ENCODE measurements at regions not wholly inside any gene's neighbourhood (a gene's known extent, or its start where the extent isn't known, plus 50 kb on each side); places are given as distances from the start of the nearest gene placed in this dataset.
"Not testable (repeated sequence)": the region's sequence is repeated elsewhere in the genome, so short reads cannot be mapped to it uniquely, and the experiment has no call there.

DNA sequence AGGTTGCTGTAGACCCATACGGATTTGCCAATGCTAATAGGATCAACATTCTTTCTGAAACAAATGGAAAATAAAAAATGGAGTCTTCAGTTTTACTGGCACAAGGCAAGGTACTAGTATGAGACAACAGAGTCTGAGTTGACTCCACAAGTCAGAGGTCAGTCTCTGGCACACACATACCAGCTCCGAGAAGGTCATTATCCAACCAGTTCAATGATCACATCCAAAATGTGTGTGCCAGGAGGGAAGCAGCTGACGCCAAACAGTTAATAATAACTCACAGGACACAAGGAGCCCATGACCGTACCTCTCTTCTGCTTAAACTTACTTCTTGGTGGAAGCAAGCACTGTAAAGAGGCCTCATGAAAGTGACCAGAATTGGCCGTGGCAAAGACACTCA, 528.6 kb downstream of the ZNF516 start:
- POLR2A ChIA-PET (ENCODE audit: unreplicated experiment), result no interaction called here
- peaks cover 23% of the 10 kb centered on the region for H3K27me3 ChIP-seq (ENCODE audit: insufficient read depth, low read depth)

DNA sequence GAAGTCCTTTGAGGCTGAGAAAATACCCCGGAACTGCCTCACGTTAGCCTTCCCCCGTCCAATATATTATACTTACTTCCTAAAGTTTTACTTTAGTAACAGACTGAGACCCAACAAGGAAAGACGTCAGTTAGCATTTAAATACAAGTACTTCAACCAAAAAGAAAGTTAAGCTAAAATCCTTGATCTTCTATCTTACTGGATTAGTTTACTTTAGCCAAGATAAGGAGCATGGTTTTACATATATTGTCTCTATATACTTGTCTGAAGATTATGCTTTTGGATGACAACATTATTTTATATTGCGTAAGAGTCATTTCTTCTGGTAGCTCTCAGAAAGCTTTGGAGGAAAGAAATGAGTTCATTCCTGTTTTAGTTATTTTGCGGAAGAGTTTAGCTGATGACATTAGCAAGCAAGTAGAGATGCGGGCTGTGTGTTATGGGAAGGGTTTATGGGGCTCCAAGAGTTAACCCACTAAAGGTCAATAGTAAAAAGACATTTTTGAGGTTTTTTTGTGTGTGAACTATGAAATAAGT, 532.9 kb downstream of the ZNF516 start:
- Histone ChIP-seq H4K20me1 (ENCODE audit: insufficient read depth) (no peaks in the 10 kb centered on the region), H3K36me3 (ENCODE audit: low read depth) (no peaks in the 10 kb centered on the region), H3K9me2 (ENCODE audit: insufficient read depth) (no peaks in the 10 kb centered on the region), H2AFZ (no peak overlapping the region), H3K4me3 (no peak overlapping the region), H3K27me3 (ENCODE audit: insufficient read depth, low read depth) (no peaks in the 10 kb centered on the region), H3K27ac (no peak overlapping the region), H3K4me1 (replicated peaks; ENCODE audit: insufficient read depth) (no peaks in the 10 kb centered on the region), H3K4me2 (no peak overlapping the region), H3K9me3 (ENCODE audit: insufficient read depth, low read depth) (no peaks in the 10 kb centered on the region), H3F3A (ENCODE audit: insufficient read depth, low read depth) (no peaks in the 10 kb centered on the region), H3K79me2 (ENCODE audit: low read depth) (no peaks in the 10 kb centered on the region)
- intact Hi-C loops (cut with micrococcal nuclease; ENCODE audit: unreplicated experiment), result no loop called here
- no peak for DNase-seq
- BruUV-seq (replicated peaks), result no TSS peak
- POLR2A ChIA-PET (ENCODE audit: unreplicated experiment), result no interaction called here
- CTCF ChIA-PET, result no interaction called here
- TF ChIP-seq, protein P1, sequence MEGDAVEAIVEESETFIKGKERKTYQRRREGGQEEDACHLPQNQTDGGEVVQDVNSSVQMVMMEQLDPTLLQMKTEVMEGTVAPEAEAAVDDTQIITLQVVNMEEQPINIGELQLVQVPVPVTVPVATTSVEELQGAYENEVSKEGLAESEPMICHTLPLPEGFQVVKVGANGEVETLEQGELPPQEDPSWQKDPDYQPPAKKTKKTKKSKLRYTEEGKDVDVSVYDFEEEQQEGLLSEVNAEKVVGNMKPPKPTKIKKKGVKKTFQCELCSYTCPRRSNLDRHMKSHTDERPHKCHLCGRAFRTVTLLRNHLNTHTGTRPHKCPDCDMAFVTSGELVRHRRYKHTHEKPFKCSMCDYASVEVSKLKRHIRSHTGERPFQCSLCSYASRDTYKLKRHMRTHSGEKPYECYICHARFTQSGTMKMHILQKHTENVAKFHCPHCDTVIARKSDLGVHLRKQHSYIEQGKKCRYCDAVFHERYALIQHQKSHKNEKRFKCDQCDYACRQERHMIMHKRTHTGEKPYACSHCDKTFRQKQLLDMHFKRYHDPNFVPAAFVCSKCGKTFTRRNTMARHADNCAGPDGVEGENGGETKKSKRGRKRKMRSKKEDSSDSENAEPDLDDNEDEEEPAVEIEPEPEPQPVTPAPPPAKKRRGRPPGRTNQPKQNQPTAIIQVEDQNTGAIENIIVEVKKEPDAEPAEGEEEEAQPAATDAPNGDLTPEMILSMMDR (conservative IDR thresholded peaks at IDR 0.05), result no peak
- TF ChIP-seq EZH2 (IDR thresholded peaks at IDR 0.05; ENCODE audit: low read depth), result no peak

More for the DNA sequence above, 528.6 kb downstream of the ZNF516 start:
- Histone ChIP-seq H3K4me1 (replicated peaks; ENCODE audit: insufficient read depth) (no peaks in the 10 kb centered on the region), H3F3A (ENCODE audit: insufficient read depth, low read depth) (no peaks in the 10 kb centered on the region), H3K9me3 (ENCODE audit: insufficient read depth, low read depth) (no peaks in the 10 kb centered on the region), H3K36me3 (ENCODE audit: low read depth) (no peaks in the 10 kb centered on the region), H3K27ac (no peak overlapping the region), H3K9me2 (ENCODE audit: insufficient read depth) (no peaks in the 10 kb centered on the region), H3K79me2 (ENCODE audit: low read depth) (no peaks in the 10 kb centered on the region), H2AFZ (no peak overlapping the region), H4K20me1 (ENCODE audit: insufficient read depth) (no peaks in the 10 kb centered on the region), H3K4me2 (no peak overlapping the region), H3K4me3 (no peak overlapping the region)
- CTCF ChIA-PET, result no interaction called here
- DNase-seq, result no peak
- BruUV-seq (replicated peaks), result no TSS peak
- intact Hi-C loops (cut with micrococcal nuclease; ENCODE audit: unreplicated experiment), result no loop called here
- no peak for TF ChIP-seq EZH2 (IDR thresholded peaks at IDR 0.05; ENCODE audit: low read depth)
- TF ChIP-seq, protein P1 (conservative IDR thresholded peaks at IDR 0.05), result no peak

DNA sequence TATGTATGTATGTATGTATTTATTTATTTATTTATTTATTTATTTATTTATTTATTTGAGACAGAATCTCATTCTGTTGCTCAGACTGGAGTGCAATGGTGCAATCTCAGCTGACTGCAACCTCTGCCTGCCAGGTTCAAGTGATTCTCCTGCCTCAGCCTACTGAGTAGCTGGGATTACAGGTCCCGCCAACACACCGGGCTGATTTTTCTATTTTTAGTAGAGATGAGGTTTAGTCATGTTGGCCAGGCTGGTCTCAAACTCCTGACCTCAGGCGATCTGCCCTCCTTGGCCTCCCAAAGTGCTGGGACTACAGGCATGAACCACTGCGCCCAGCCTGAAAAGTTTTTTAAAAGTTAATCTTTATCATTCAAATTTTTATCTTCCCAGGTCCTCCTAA, 532.9 kb upstream of the SMIM21 start:
- H3K27ac ChIP-seq; H3K36me3 ChIP-seq (ENCODE audit: low read depth); H4K20me1 ChIP-seq (ENCODE audit: insufficient read depth); BruUV-seq (replicated peaks); H3K4me2 ChIP-seq; H3K79me2 ChIP-seq (ENCODE audit: low read depth); H3K9me3 ChIP-seq (ENCODE audit: insufficient read depth, low read depth); intact Hi-C loops (cut with micrococcal nuclease; ENCODE audit: unreplicated experiment); H3K9me2 ChIP-seq (ENCODE audit: insufficient read depth); H2AFZ ChIP-seq; DNase-seq; H3K4me1 ChIP-seq (replicated peaks; ENCODE audit: insufficient read depth); H3F3A ChIP-seq (ENCODE audit: insufficient read depth, low read depth); POLR2A ChIA-PET (ENCODE audit: unreplicated experiment); CTCF ChIA-PET; H3K27me3 ChIP-seq (ENCODE audit: insufficient read depth, low read depth); H3K4me3 ChIP-seq: not testable (repeated sequence)

DNA sequence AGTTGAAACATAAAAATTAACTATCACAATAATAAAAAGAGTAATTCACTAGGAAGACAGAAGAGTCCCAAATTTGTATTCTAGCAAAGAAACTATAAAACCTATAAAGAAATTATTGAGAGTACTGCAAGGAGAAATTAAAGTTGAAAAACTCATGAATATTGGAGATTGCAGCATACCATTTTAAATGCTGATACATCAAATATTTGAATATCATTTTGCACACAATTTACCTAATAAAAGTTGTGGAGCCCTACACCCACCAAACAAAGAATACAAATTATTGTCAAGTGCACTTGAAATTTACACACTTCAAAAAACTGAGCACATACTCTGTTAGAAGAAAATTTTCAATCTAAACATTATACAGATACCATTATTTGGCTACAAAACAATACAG, 531.6 kb upstream of the SMIM21 start:
- BruUV-seq (replicated peaks), result no TSS peak
- no peak for DNase-seq
- H3K27ac ChIP-seq, result no peak overlapping the region
- H3K4me2 ChIP-seq, result no peak overlapping the region
- TF ChIP-seq EZH2 (IDR thresholded peaks at IDR 0.05; ENCODE audit: low read depth), result no peak
- TF ChIP-seq, protein P1 (conservative IDR thresholded peaks at IDR 0.05), result no peak
- H3K27me3 ChIP-seq (ENCODE audit: insufficient read depth, low read depth), result no peaks in the 10 kb centered on the region
- ChIA-PET CTCF (no interaction called here), POLR2A (ENCODE audit: unreplicated experiment) (no interaction called here)
- no peaks in the 10 kb centered on the region for H3K9me3 ChIP-seq (ENCODE audit: insufficient read depth, low read depth)
- H3K9me2 ChIP-seq (ENCODE audit: insufficient read depth), result no peaks in the 10 kb centered on the region
- intact Hi-C loops (cut with micrococcal nuclease; ENCODE audit: unreplicated experiment), result no loop called here
- H3K4me3 ChIP-seq, result no peak overlapping the region
- no peaks in the 10 kb centered on the region for H3K36me3 ChIP-seq (ENCODE audit: low read depth)
- no peaks in the 10 kb centered on the region for H3K79me2 ChIP-seq (ENCODE audit: low read depth)
- H2AFZ ChIP-seq, result no peak overlapping the region
- H4K20me1 ChIP-seq (ENCODE audit: insufficient read depth), result no peaks in the 10 kb centered on the region
- no peaks in the 10 kb centered on the region for H3F3A ChIP-seq (ENCODE audit: insufficient read depth, low read depth)
- H3K4me1 ChIP-seq (replicated peaks; ENCODE audit: insufficient read depth), result no peaks in the 10 kb centered on the region
